Thyroid gland (tissue), 4 donors: ENCODE measurements at regions not wholly inside any gene's neighbourhood (a gene's known extent, or its start where the extent isn't known, plus 50 kb on each side); places are given as distances from the start of the nearest gene placed in this dataset.

ENCODE experiments used
- CTCF ChIP-seq, 6 experiments: fragments of 200-600 bp in 3 of 6; fragments of 450-650 bp in 3 of 6; sonication (generic) in 3 of 6; IDR thresholded peaks; one replicate each; pipeline ENCODE4 v1.5.1; 2016 to 2019; ENCODE audit warnings: antibody characterized with exemption in 6 of 6, mild to moderate bottlenecking in 2 of 6, inconsistent platforms in 1 of 6, moderate library complexity in 1 of 6
- POLR2A ChIP-seq, 2 donors: fragments of 450-650 bp; IDR thresholded peaks; one replicate each; pipeline ENCODE4 v1.6.1; 2017; ENCODE audit warnings: antibody characterized with exemption in 2 of 2, mild to moderate bottlenecking in 2 of 2, moderate library complexity in 1 of 2

GRCh38 chr20:11394145-11394833 lies 523.4 kb upstream of the BTBD3 start:
- no peak for TF ChIP-seq CTCF (IDR thresholded peaks at IDR 0.05)
- TF ChIP-seq POLR2A (IDR thresholded peaks at IDR 0.05), result no peak
